ENCODE measurements at regions not wholly inside any gene's neighbourhood (a gene's known extent, or its start where the extent isn't known, plus 50 kb on each side); places are given as distances from the start of the nearest gene placed in this dataset.
"Not testable (repeated sequence)": the region's sequence is repeated elsewhere in the genome, so short reads cannot be mapped to it uniquely, and the experiment has no call there.

- H3K9me3 ChIP-seq = no peaks in the 10 kb centered on the region
- no peak overlapping the region for H3K4me3 ChIP-seq
- no peaks in the 10 kb centered on the region for H3K36me3 ChIP-seq
- no peak for DNase-seq
- no peaks in the 10 kb centered on the region for H3K27me3 ChIP-seq
Observed at GRCh38 chr4:15336410-15337167, 91.2 kb upstream of the C1QTNF7 start.

GRCh38 chr4:15337168-15337657 lies 90.6 kb upstream of the C1QTNF7 start:
- not testable (repeated sequence) for H3K27me3 ChIP-seq, DNase-seq, H3K9me3 ChIP-seq, H3K36me3 ChIP-seq, H3K4me3 ChIP-seq

GRCh38 chr4:15339737-15340136 lies 88.1 kb upstream of the C1QTNF7 start:
- H3K9me3 ChIP-seq = no peaks in the 10 kb centered on the region
- no peak overlapping the region for H3K4me3 ChIP-seq
- no peaks in the 10 kb centered on the region for H3K27me3 ChIP-seq
- no peaks in the 10 kb centered on the region for H3K36me3 ChIP-seq
- DNase-seq = no peak

GRCh38 chr4:15340332-15340731 lies 87.5 kb upstream of the C1QTNF7 start:
- H3K36me3 ChIP-seq = no peaks in the 10 kb centered on the region
- no peaks in the 10 kb centered on the region for H3K9me3 ChIP-seq
- H3K27me3 ChIP-seq = no peaks in the 10 kb centered on the region
- no peak overlapping the region for H3K4me3 ChIP-seq
- no peak for DNase-seq

GRCh38 chr4:15340902-15341732 lies 86.7 kb upstream of the C1QTNF7 start:
- no peaks in the 10 kb centered on the region for H3K27me3 ChIP-seq
- no peak overlapping the region for H3K4me3 ChIP-seq
- H3K36me3 ChIP-seq = no peaks in the 10 kb centered on the region
- H3K9me3 ChIP-seq = no peaks in the 10 kb centered on the region
- DNase-seq = no peak

- no peak for DNase-seq
- H3K27me3 ChIP-seq = no peaks in the 10 kb centered on the region
- no peak overlapping the region for H3K4me3 ChIP-seq
- H3K36me3 ChIP-seq = no peaks in the 10 kb centered on the region
- no peaks in the 10 kb centered on the region for H3K9me3 ChIP-seq
Observed at GRCh38 chr4:15341733-15342300, 86.0 kb upstream of the C1QTNF7 start.

- H3K4me3 ChIP-seq = no peak overlapping the region
- DNase-seq = no peak
- H3K27me3 ChIP-seq = no peaks in the 10 kb centered on the region
- H3K36me3 ChIP-seq = no peaks in the 10 kb centered on the region
- no peaks in the 10 kb centered on the region for H3K9me3 ChIP-seq
Observed at GRCh38 chr4:15343000-15343399, 84.8 kb upstream of the C1QTNF7 start.

- Histone ChIP-seq H3K36me3 (no peaks in the 10 kb centered on the region), H3K4me3 (no peak overlapping the region), H3K9me3 (no peaks in the 10 kb centered on the region), H3K27me3 (no peaks in the 10 kb centered on the region)
- DNase-seq = no peak
Observed at GRCh38 chr4:15343581-15343980, 84.3 kb upstream of the C1QTNF7 start.

GRCh38 chr4:15344041-15344440 lies 83.8 kb upstream of the C1QTNF7 start:
- Histone ChIP-seq H3K9me3 (no peaks in the 10 kb centered on the region), H3K4me3 (no peak overlapping the region), H3K27me3 (no peaks in the 10 kb centered on the region), H3K36me3 (no peaks in the 10 kb centered on the region)
- DNase-seq = peak; percentile 32

GRCh38 chr4:15345134-15345533 lies 82.7 kb upstream of the C1QTNF7 start:
- no peak for DNase-seq
- H3K9me3 ChIP-seq = no peaks in the 10 kb centered on the region
- H3K27me3 ChIP-seq = no peaks in the 10 kb centered on the region
- no peak overlapping the region for H3K4me3 ChIP-seq
- no peaks in the 10 kb centered on the region for H3K36me3 ChIP-seq

- Histone ChIP-seq H3K27me3 (no peaks in the 10 kb centered on the region), H3K9me3 (no peaks in the 10 kb centered on the region), H3K36me3 (no peaks in the 10 kb centered on the region), H3K4me3 (no peak overlapping the region)
- DNase-seq = no peak
Observed at GRCh38 chr4:15348236-15348635, 79.6 kb upstream of the C1QTNF7 start.

GRCh38 chr4:15348695-15349094 lies 79.1 kb upstream of the C1QTNF7 start:
- Histone ChIP-seq H3K9me3 (no peaks in the 10 kb centered on the region), H3K4me3 (no peak overlapping the region), H3K27me3 (no peaks in the 10 kb centered on the region), H3K36me3 (no peaks in the 10 kb centered on the region)
- no peak for DNase-seq

- no peak overlapping the region for H3K4me3 ChIP-seq
- no peaks in the 10 kb centered on the region for H3K36me3 ChIP-seq
- no peak for DNase-seq
- H3K9me3 ChIP-seq = no peaks in the 10 kb centered on the region
- no peaks in the 10 kb centered on the region for H3K27me3 ChIP-seq
Observed at GRCh38 chr4:15349531-15349935, 78.3 kb upstream of the C1QTNF7 start.

- no peaks in the 10 kb centered on the region for H3K36me3 ChIP-seq
- no peaks in the 10 kb centered on the region for H3K27me3 ChIP-seq
- H3K4me3 ChIP-seq = no peak overlapping the region
- no peaks in the 10 kb centered on the region for H3K9me3 ChIP-seq
- DNase-seq = no peak
Observed at GRCh38 chr4:15349965-15350364, 77.9 kb upstream of the C1QTNF7 start.

GRCh38 chr4:15352524-15352923 lies 75.3 kb upstream of the C1QTNF7 start:
- no peaks in the 10 kb centered on the region for H3K27me3 ChIP-seq
- DNase-seq = no peak
- no peak overlapping the region for H3K4me3 ChIP-seq
- H3K36me3 ChIP-seq = no peaks in the 10 kb centered on the region
- H3K9me3 ChIP-seq = no peaks in the 10 kb centered on the region

- Histone ChIP-seq H3K9me3 (no peaks in the 10 kb centered on the region), H3K36me3 (no peaks in the 10 kb centered on the region), H3K4me3 (no peak overlapping the region), H3K27me3 (no peaks in the 10 kb centered on the region)
- DNase-seq = no peak
Observed at GRCh38 chr4:15353207-15353606, 74.6 kb upstream of the C1QTNF7 start.

Measured in MG63 (cell line).